ENCODE measurements at regions not wholly inside any gene's neighbourhood (a gene's known extent, or its start where the extent isn't known, plus 50 kb on each side); places are given as distances from the start of the nearest gene placed in this dataset.

GRCh38 chr18:22666411-22666940 is 248.8 kb upstream of the CTAGE1 start:
- no peaks in the 10 kb centered on the region for H3K9me3 ChIP-seq
- TF ChIP-seq POLR2A (IDR thresholded peaks at IDR 0.05) (no peak), CTCF (IDR thresholded peaks at IDR 0.05) (no peak)
- no peak overlapping the region for H3K27ac ChIP-seq
- no peaks in the 10 kb centered on the region for H3K4me1 ChIP-seq
- H3K36me3 ChIP-seq = no peaks in the 10 kb centered on the region
- 78 to 84% methylated on average over 4 of the region's 4 CpGs for WGBS, 2 donors
- intact Hi-C loops (cut with DNase I) = no loop called here
- no peak for DNase-seq
- no peaks in the 10 kb centered on the region for H3K27me3 ChIP-seq
- H3K4me3 ChIP-seq (replicated peaks in 1 of 3) = no peak overlapping the region

- TF ChIP-seq CTCF (IDR thresholded peaks at IDR 0.05) = no peak
- TF ChIP-seq POLR2A (IDR thresholded peaks at IDR 0.05) = no peak
- no peak for DNase-seq
- intact Hi-C loops (cut with DNase I) = no loop called here
- H3K4me1 ChIP-seq = no peaks in the 10 kb centered on the region
- no peaks in the 10 kb centered on the region for H3K9me3 ChIP-seq
- no peaks in the 10 kb centered on the region for H3K27me3 ChIP-seq
- H3K36me3 ChIP-seq = no peaks in the 10 kb centered on the region
- no peak overlapping the region for H3K27ac ChIP-seq
- 84 to 93% methylated on average over 4 of the region's 4 CpGs for WGBS, 2 donors
- H3K4me3 ChIP-seq (replicated peaks in 1 of 3) = no peak overlapping the region
Observed at GRCh38 chr18:22667156-22667555, 249.4 kb upstream of the CTAGE1 start.

- H3K27ac ChIP-seq = no peak overlapping the region
- H3K4me3 ChIP-seq (replicated peaks in 1 of 3) = no peak overlapping the region
- no peaks in the 10 kb centered on the region for H3K4me1 ChIP-seq
- intact Hi-C loops (cut with DNase I) = no loop called here
- TF ChIP-seq CTCF (IDR thresholded peaks at IDR 0.05) = no peak
- TF ChIP-seq POLR2A (IDR thresholded peaks at IDR 0.05) = no peak
- no peaks in the 10 kb centered on the region for H3K27me3 ChIP-seq
- H3K36me3 ChIP-seq = no peaks in the 10 kb centered on the region
- no peak for DNase-seq
- no peaks in the 10 kb centered on the region for H3K9me3 ChIP-seq
- 85 to 86% methylated on average over 8 of the region's 8 CpGs for WGBS, 2 donors
Observed at GRCh38 chr18:22667616-22668422, 250.1 kb upstream of the CTAGE1 start.

GRCh38 chr18:22668496-22668895 is 250.8 kb upstream of the CTAGE1 start:
- Histone ChIP-seq H3K27ac (no peak overlapping the region), H3K4me1 (no peaks in the 10 kb centered on the region), H3K27me3 (no peaks in the 10 kb centered on the region), H3K9me3 (no peaks in the 10 kb centered on the region), H3K4me3 (replicated peaks in 1 of 3) (no peak overlapping the region), H3K36me3 (no peaks in the 10 kb centered on the region)
- DNase-seq = no peak
- TF ChIP-seq CTCF (IDR thresholded peaks at IDR 0.05) (no peak), POLR2A (IDR thresholded peaks at IDR 0.05) (no peak)
- WGBS, 2 donors = 98 to 100% methylated on average over 2 of the region's 2 CpGs
- intact Hi-C loops (cut with DNase I) = no loop called here

GRCh38 chr18:22670914-22671313 is 253.2 kb upstream of the CTAGE1 start:
- 80 to 83% methylated on average over 1 of the region's 1 CpG for WGBS, 2 donors
- Histone ChIP-seq H3K27ac (no peak overlapping the region), H3K9me3 (no peaks in the 10 kb centered on the region), H3K4me1 (no peaks in the 10 kb centered on the region), H3K27me3 (no peaks in the 10 kb centered on the region), H3K4me3 (replicated peaks in 1 of 3) (no peak overlapping the region), H3K36me3 (no peaks in the 10 kb centered on the region)
- intact Hi-C loops (cut with DNase I) = no loop called here
- no peak for TF ChIP-seq POLR2A (IDR thresholded peaks at IDR 0.05)
- no peak for TF ChIP-seq CTCF (IDR thresholded peaks at IDR 0.05)
- no peak for DNase-seq
